ENCODE measurements at regions not wholly inside any gene's neighbourhood (a gene's known extent, or its start where the extent isn't known, plus 50 kb on each side); places are given as distances from the start of the nearest gene placed in this dataset.

- no peak for DNase-seq
Measured at GRCh38 chr2:144079803-144080202, 440.1 kb downstream of the ZEB2 start.

- DNase-seq, result no peak
Measured at GRCh38 chr2:144078802-144079724, 440.9 kb downstream of the ZEB2 start.

- DNase-seq, result peak; percentile 77 to 79
Measured at GRCh38 chr2:144078106-144078505, 441.8 kb downstream of the ZEB2 start.

- peak; percentile 57 to 64 for DNase-seq
Measured at GRCh38 chr2:144074450-144074849, 445.5 kb downstream of the ZEB2 start.

- DNase-seq, result peak; percentile 78 to 84
Measured at GRCh38 chr2:144071461-144071860, 448.5 kb downstream of the ZEB2 start.

- DNase-seq, result no peak
Measured at GRCh38 chr2:144067506-144067905, 452.4 kb downstream of the ZEB2 start.

- no peak for DNase-seq
Measured at GRCh38 chr2:144063602-144064001, 456.3 kb downstream of the ZEB2 start.

GRCh38 chr2:144054911-144055310 is 465.0 kb downstream of the ZEB2 start:
- DNase-seq, result no peak

- DNase-seq, result no peak
Measured at GRCh38 chr2:144052083-144052482, 467.8 kb downstream of the ZEB2 start.

GRCh38 chr2:144049137-144049536 is 470.8 kb downstream of the ZEB2 start:
- DNase-seq, result no peak

GRCh38 chr2:144048631-144049060 is 471.3 kb downstream of the ZEB2 start:
- no peak for DNase-seq

- no peak for DNase-seq
Measured at GRCh38 chr2:144042751-144043150, 477.2 kb downstream of the ZEB2 start.

GRCh38 chr2:144041612-144042011 is 478.3 kb downstream of the ZEB2 start:
- DNase-seq, result no peak

- no peak for DNase-seq
Measured at GRCh38 chr2:144040834-144041233, 479.1 kb downstream of the ZEB2 start.

- no peak for DNase-seq
Measured at GRCh38 chr2:144032566-144032965, 487.4 kb downstream of the ZEB2 start.

GRCh38 chr2:144030791-144031190 is 489.1 kb downstream of the ZEB2 start:
- DNase-seq, result no peak

- no peak for DNase-seq
Measured at GRCh38 chr2:144027593-144027992, 492.3 kb downstream of the ZEB2 start.

GRCh38 chr2:144026753-144027152 is 493.2 kb downstream of the ZEB2 start:
- DNase-seq, result peak; percentile 35 to 38

GRCh38 chr2:144020047-144020446 is 499.9 kb downstream of the ZEB2 start:
- DNase-seq, result no peak

- no peak for DNase-seq
Measured at GRCh38 chr2:144015655-144016245, 504.2 kb downstream of the ZEB2 start.

- no peak for DNase-seq
Measured at GRCh38 chr2:144015036-144015435, 504.9 kb downstream of the ZEB2 start.

- no peak for DNase-seq
Measured at GRCh38 chr2:144014103-144014502, 505.8 kb downstream of the ZEB2 start.

GRCh38 chr2:144012304-144012703 is 507.6 kb downstream of the ZEB2 start:
- DNase-seq, result no peak
